HEK293T (cell line): ENCODE measurements at regions not wholly inside any gene's neighbourhood (a gene's known extent, or its start where the extent isn't known, plus 50 kb on each side); places are given as distances from the start of the nearest gene placed in this dataset.
"Not testable (repeated sequence)": the region's sequence is repeated elsewhere in the genome, so short reads cannot be mapped to it uniquely, and the experiment has no call there.

ENCODE experiments used
- CTCF ChIA-PET: fragments of 350-600 bp; formaldehyde crosslinking; extraction: SDS; loops from one replicate; lab custom pipeline; 2021; ENCODE audit warnings: antibody characterized with exemption, inconsistent platforms; lab: Yijun Ruan, JAX
- POLR2A ChIA-PET: fragments of 350-600 bp; formaldehyde crosslinking; extraction: SDS; loops from one replicate; lab custom pipeline; 2020; ENCODE audit warnings: antibody characterized with exemption, inconsistent platforms; lab: Yijun Ruan, JAX
- DNase-seq: peaks from one replicate; pipeline ENCODE4 v3.0.0; 2012; ENCODE audit warnings: mixed read lengths; ENCODE audit errors: extremely low spot score
- ARNT ChIP-seq: fragments of 450-650 bp; IDR thresholded peaks from 2 replicates; pipeline ENCODE4 v1.6.1; 2017; ENCODE audit warnings: mild to moderate bottlenecking
- BHLHE40 ChIP-seq: fragments of 450-650 bp; IDR thresholded peaks from 2 replicates; pipeline ENCODE4 v1.6.1; 2016; ENCODE audit warnings: mild to moderate bottlenecking, moderate library complexity, borderline replicate concordance
- CTBP1 ChIP-seq: fragments of 450-650 bp; IDR thresholded peaks from 2 replicates; pipeline ENCODE4 v1.6.1; 2016; ENCODE audit warnings: borderline replicate concordance
- ELF4 ChIP-seq: fragments of 450-650 bp; IDR thresholded peaks from 2 replicates; pipeline ENCODE4 v1.6.1; 2017; ENCODE audit warnings: antibody characterized with exemption
- FOXA1 ChIP-seq: fragments of 450-650 bp; IDR thresholded peaks from 2 replicates; pipeline ENCODE4 v1.6.1; 2016; ENCODE audit warnings: mild to moderate bottlenecking
- FOXK2 ChIP-seq: fragments of 450-650 bp; IDR thresholded peaks from 2 replicates; pipeline ENCODE4 v1.6.1; 2016; ENCODE audit warnings: mild to moderate bottlenecking
- FOXM1 ChIP-seq: fragments of 450-650 bp; IDR thresholded peaks from 2 replicates; pipeline ENCODE4 v1.6.1; 2017; ENCODE audit warnings: mild to moderate bottlenecking, borderline replicate concordance
- HDGF ChIP-seq: fragments of 450-650 bp; IDR thresholded peaks from 2 replicates; pipeline ENCODE4 v1.6.1; 2017; ENCODE audit warnings: antibody characterized with exemption, borderline replicate concordance
- L3MBTL2 ChIP-seq: fragments of 450-650 bp; conservative IDR thresholded peaks from 2 replicates; pipeline ENCODE4 v1.6.1; 2016; ENCODE audit warnings: mild to moderate bottlenecking
- LEF1 ChIP-seq: fragments of 450-650 bp; IDR thresholded peaks from 2 replicates; pipeline ENCODE4 v1.6.1; 2017; ENCODE audit warnings: mild to moderate bottlenecking, borderline replicate concordance
- NFRKB ChIP-seq: fragments of 450-650 bp; IDR thresholded peaks from 2 replicates; pipeline ENCODE4 v1.6.1; 2016; ENCODE audit warnings: mild to moderate bottlenecking, moderate library complexity
- SP1 ChIP-seq: fragments of 450-650 bp; IDR thresholded peaks from 2 replicates; pipeline ENCODE4 v1.6.1; 2017
- SUZ12 ChIP-seq: fragments of 450-650 bp; IDR thresholded peaks from 2 replicates; pipeline ENCODE4 v1.6.1; 2016; ENCODE audit warnings: mild to moderate bottlenecking
- TARDBP ChIP-seq: fragments of 450-650 bp; IDR thresholded peaks from 2 replicates; pipeline ENCODE4 v1.6.1; 2016
- ZNF384 ChIP-seq: fragments of 450-650 bp; IDR thresholded peaks from 2 replicates; pipeline ENCODE4 v1.6.1; 2016
- TF ChIP-seq, protein P1 (sequence below): fragments of 450-650 bp; IDR thresholded peaks from 2 replicates; pipeline ENCODE4 v1.6.1; 2016

DNA sequence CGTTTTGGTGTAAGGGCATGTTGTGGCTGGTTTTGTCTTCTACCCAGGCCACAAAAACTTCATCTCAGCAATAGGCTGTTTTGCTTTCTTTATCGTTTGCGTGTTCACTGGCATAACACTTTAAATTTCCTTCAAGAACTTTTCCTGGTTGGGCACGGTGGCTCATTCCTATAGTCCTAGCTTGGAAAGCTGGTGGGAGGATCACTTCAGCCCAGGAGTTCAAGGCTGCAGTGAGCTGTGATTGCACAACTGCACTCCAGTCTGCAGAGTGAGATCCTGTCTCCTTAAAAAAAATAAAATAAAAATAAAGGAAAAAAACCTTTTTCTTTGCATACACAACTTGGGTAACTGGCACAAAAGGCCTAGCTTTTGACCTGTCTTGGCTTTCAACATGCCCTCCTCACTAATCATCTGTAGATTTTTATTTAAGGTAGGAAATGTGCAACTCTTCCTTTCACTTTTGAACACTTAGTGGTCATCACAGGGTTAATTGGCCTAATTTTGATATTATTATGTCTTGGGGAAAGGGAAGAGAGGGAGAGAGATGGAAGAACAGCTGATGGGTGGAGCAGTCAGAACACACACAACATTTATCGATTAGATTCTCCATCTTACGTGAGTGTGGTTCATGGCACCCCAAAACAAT lies 78.9 kb upstream of the PSMA6 start:
- TF ChIP-seq, protein P1, sequence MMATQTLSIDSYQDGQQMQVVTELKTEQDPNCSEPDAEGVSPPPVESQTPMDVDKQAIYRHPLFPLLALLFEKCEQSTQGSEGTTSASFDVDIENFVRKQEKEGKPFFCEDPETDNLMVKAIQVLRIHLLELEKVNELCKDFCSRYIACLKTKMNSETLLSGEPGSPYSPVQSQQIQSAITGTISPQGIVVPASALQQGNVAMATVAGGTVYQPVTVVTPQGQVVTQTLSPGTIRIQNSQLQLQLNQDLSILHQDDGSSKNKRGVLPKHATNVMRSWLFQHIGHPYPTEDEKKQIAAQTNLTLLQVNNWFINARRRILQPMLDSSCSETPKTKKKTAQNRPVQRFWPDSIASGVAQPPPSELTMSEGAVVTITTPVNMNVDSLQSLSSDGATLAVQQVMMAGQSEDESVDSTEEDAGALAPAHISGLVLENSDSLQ: no peak
- no peak for TF ChIP-seq SP1
- no peak for TF ChIP-seq SUZ12
- no peak for TF ChIP-seq BHLHE40
- no peak for TF ChIP-seq HDGF
- TF ChIP-seq ARNT: no peak
- no peak for TF ChIP-seq ELF4
- no peak for TF ChIP-seq LEF1
- TF ChIP-seq FOXK2: no peak
- TF ChIP-seq FOXM1: no peak
- DNase-seq: no peak
- CTCF ChIA-PET: interaction anchor here (1.2 kb wide), 1 partner anchor 203 kb away, joined by 3 read pairs; no protein-coding TSS in a partner anchor
- POLR2A ChIA-PET: interaction anchor here (1.4 to 1.6 kb wide), 2 partner anchors 79 to 191 kb away, joined by 4 to 6 read pairs; partner anchors contain the start of gene PSMA6

DNA sequence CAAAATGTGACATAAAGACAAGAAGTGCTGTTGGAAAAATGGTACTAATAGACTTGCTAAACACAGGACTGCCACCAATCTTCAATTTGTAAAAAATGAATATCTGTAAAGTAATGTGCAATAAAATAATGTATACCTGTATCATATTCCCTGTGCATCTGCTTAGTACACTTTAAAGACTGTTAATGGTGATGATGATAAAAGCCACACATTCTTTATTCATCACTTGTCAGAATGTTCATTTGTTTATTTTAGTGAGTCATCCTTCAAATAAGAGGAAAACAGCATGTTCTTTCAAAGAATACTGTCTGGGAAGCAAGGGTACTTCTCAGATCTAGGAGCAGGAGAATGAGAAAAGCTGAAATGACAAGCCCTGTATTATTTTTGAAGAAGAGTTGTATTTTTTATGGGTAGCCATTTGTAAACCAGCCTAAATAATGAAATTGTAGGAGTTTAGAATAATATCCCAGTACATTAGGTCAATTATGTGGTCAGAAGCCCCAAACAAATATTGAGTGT lies 78.3 kb upstream of the PSMA6 start:
- DNase-seq: no peak
- POLR2A ChIA-PET: no interaction called here
- TF ChIP-seq BHLHE40 (no peak), NFRKB (no peak), FOXA1 (no peak), ZNF384 (no peak), L3MBTL2 (no peak), SUZ12 (no peak), FOXK2 (no peak), HDGF (no peak), ARNT (no peak), LEF1 (no peak)
- CTCF ChIA-PET: interaction anchor here (1.1 kb wide), 1 partner anchor 15 kb away, joined by 4 read pairs; no protein-coding TSS in a partner anchor

DNA sequence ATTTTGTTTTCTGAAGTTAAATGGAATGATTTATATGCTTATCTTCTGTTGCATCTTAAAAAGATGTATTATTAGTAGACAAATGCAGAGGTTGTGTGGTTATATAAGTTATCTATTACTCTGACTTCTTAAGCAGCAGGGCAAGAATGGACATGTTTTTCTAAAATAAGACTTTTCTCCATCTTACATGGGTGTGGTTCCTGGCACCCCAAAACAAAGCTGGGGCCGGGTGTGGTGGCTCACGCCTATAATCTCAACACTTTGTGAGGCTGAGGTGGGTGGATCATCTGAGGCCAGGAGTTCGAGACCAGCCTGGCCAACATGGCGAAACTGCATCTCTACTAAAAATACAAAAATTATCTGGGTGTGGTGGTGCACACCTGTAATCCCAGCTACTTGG lies 77.8 kb upstream of the PSMA6 start:
- DNase-seq: not testable (repeated sequence)
- ChIA-PET POLR2A (interaction anchor here (1.3 kb wide), 1 partner anchor 191 kb away, joined by 6 read pairs; the partner anchor contains the start of gene NFKBIA), CTCF (interaction anchor here (0.5 to 1.5 kb wide), 8 partner anchors 15 to 1548 kb away, joined by 3 to 5 read pairs (median 4); no protein-coding TSS in a partner anchor)

DNA sequence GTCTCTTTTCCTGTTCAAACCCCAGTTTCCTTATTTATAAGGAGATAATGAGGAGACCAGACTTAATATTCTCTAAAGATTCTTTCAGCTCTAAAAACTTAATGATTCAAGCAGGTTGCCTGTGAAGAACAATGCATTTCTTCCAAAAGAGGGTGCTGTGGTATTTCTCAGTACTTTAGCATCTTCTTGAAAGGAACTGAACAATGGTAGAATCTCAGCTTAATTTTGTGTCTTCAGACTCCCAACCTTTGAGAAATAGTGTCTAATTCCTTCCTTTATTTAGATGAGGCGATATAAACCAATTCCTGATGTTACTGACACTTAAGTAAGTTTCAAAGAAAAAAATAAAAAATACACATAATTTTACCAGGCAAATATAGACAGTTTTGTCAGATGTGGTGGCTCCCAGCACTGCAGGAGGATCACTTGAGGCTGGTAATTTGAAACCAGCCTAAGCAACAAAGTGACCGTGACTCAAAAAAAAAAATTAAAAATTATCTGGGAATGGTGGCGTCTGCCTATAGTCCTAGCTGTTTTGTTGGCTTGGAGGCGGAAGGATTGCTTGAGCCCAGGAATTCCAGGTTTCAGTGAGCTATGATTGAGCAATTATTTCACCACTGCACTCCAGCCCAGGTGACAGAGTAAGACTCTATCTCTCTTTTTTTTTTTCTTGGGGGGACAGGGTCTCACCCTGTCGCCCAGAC lies 76.9 kb upstream of the PSMA6 start:
- ChIA-PET CTCF (interaction anchor here (0.5 to 1.5 kb wide), 15 partner anchors 14 to 1549 kb away, joined by 3 to 7 read pairs (median 4); no protein-coding TSS in a partner anchor), POLR2A (interaction anchor here (1.3 kb wide), 1 partner anchor 190 kb away, joined by 6 read pairs; the partner anchor contains the start of gene NFKBIA)
- no peak for TF ChIP-seq FOXM1
- TF ChIP-seq ELF4: no peak
- TF ChIP-seq FOXK2: no peak
- TF ChIP-seq SUZ12: no peak
- TF ChIP-seq LEF1: no peak
- TF ChIP-seq ARNT: no peak
- no peak for TF ChIP-seq HDGF
- TF ChIP-seq, protein P1: no peak
- TF ChIP-seq FOXA1: no peak
- no peak for TF ChIP-seq NFRKB
- TF ChIP-seq TARDBP: no peak
- TF ChIP-seq ZNF384: no peak
- DNase-seq: peak; percentile 13

DNA sequence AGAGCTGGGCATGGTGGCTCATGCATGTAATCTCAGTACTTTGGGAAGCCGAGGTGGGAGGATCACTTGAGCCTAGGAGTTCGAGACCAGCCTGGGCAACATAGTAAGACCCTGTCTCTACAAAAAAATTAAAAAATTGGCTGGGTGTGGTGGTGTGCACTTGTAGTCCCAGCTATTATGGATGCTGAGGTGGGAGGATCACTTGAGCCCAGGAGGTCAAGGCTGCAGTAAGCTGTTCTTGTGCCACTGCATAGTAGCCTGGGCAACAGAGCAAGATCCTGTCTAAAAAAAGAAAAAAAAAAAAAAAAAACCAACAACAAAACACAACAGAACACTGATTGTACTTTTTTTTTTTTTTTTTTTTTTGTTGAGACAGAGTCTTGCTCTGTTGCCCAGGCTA lies 74.0 kb upstream of the PSMA6 start:
- POLR2A ChIA-PET, DNase-seq, CTCF ChIA-PET: not testable (repeated sequence)

DNA sequence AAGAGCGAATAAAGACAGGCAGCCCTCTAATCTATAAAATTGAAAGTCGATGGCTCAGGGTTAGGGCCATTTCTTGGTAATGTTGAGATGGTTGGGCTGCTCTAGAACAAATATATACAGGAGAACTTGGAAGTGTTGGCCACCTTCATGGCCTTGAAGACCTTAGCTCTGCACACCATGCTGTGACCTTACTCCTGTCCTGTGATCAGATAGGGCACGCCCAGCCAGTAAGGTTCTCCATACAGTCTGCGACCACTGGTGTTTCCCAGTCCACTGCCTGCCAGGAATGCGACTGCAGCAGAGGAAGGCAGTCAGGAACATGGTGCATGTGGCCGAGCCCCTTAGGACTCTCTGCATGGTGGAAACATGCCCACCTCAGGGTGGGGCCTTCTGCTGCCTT lies 73.2 kb upstream of the PSMA6 start:
- DNase-seq: no peak
- POLR2A ChIA-PET: no interaction called here
- TF ChIP-seq CTBP1 (no peak), ARNT (no peak), SUZ12 (no peak), FOXK2 (no peak), FOXM1 (no peak), L3MBTL2 (no peak), SP1 (no peak), HDGF (no peak), ZNF384 (no peak), FOXA1 (no peak), NFRKB (no peak), TARDBP (no peak), BHLHE40 (no peak), ELF4 (no peak), LEF1 (no peak)
- TF ChIP-seq, protein P1: no peak
- CTCF ChIA-PET: no interaction called here
